GM21717 (cell line): ENCODE measurements at regions not wholly inside any gene's neighbourhood (a gene's known extent, or its start where the extent isn't known, plus 50 kb on each side); places are given as distances from the start of the nearest gene placed in this dataset.

Experiments
- ATAC-seq: cut with Tn5 transposase; IDR thresholded peaks from one replicate; pipeline ENCODE4 v1.9.1; 2021; ENCODE audit warnings: mild to moderate bottlenecking, moderate library complexity; ENCODE audit not compliant: unreplicated experiment

DNA sequence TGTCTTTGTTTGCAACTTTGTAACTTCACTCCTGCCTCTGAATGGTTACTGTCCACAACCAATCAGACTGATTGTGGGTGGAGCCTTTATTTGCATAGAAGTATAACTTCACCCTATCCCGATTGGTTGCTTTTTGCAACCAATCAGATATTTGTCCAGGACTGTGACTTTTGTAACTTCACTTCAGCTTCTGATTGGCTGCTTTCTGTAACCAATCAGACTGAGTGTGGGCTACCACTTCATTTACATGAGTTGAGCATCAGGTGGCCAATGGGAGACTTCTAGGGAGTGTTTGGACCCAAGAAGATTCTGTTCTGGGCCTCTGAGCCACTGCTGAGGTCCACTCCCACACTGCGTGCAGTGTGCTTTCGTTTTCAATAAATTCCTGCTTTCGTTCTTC is 1810.7 kb upstream of the CDH6 start:
- no peak for ATAC-seq

- no peak for ATAC-seq
These were observed 1813.5 kb upstream of the CDH6 start for GRCh38 chr5:29380029-29380428.

- ATAC-seq: no peak
These were observed 1813.9 kb upstream of the CDH6 start for GRCh38 chr5:29379619-29380018.

DNA sequence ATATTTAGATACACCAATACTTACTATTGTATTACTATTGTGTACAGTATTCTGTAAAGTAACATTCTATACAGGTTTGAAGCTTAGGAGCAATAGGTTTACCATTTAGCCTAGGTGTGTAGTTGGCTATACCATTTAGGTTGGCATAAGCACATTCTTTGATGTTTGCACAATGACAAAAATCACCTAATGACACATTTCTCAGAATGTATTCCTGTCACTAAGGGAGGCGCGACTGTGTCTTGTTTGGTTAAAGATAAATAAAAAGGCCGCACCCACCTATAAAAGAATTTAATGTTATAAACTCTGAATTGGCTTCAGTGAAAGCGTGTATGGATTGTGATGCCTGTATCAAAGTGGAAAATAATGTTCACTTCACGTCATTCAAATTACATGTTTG is 1815.4 kb upstream of the CDH6 start:
- ATAC-seq: no peak

DNA sequence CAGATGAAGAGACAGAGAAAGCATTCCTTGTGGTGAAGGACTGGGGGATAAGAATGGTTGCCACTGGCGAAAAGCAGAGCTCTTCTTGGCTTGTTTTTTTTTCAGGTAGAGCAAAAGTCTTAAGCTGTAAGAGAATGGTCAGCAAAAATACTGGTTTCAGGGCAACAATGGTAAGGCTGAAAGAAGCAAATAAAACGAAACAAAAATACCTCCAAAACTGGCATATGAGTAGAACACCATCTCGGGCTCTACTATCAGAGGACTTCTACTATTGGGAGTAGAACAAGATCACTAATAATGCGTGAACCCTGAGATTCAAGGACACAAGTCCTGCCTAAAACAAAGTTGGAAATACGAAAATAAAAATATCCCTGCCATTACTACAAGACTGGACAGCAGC is 1823.2 kb upstream of the CDH6 start:
- ATAC-seq: no peak

GRCh38 chr5:29367176-29367833 is 1826.2 kb upstream of the CDH6 start:
- ATAC-seq: no peak

- ATAC-seq: no peak
These were observed 1842.3 kb upstream of the CDH6 start for GRCh38 chr5:29351170-29351569.

GRCh38 chr5:29337030-29337429 is 1856.5 kb upstream of the CDH6 start:
- ATAC-seq: no peak

DNA sequence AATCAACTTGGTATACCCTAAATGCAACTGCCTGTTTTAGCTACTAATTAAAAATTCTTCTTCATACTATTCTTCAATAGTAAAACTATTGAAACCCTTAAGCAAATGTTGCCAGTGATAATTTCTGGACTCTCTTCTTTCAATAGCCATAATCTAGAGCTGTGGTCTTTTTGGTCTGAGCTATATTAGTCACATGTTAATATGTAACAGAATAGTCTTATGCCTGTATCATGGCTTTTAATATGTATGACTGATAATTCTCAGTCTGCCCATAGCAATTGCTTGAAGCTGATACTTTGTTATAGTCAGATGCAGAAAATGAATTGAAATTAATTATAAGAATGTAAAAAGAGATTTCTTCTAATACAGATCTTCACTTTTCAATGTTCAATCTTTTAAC is 1871.9 kb upstream of the CDH6 start:
- no peak for ATAC-seq

- ATAC-seq: no peak
These were observed 1884.1 kb upstream of the CDH6 start for GRCh38 chr5:29309359-29309758.

DNA sequence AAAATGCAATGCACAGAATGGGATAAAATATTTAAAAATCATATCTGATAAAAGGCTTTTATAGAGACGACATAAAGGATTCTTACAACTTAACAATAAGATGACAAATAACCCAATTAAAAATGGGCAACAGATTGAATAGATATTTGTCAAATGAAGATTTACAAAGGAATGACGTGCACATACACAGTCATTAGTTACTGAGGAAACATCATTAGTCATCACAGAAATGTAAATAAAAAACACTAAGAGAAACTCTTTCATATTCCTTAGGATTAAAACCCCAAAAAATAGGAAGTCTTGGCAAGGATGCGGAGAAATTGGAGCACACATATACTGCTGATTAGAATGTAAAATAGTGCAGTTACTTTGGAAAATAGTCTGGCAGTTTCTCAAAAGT is 1886.0 kb upstream of the CDH6 start:
- ATAC-seq: no peak

DNA sequence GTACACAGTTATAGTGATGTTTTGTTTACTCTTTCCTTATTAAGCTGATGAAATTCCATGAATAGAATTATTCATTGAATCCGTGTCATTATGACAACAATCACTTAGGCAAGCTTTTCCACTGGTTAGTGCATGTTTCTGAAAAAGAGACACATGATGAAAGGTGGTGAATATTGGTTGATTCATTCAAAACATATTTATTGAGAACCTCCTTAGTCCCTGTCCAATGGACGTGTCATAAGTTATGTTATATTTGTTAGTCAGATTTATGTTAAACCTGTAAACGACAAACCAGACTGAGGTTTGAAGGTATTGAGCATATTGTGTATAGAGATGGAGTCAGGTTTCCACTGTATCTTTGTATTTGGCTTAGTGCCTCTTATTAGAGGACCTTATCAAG is 1888.9 kb upstream of the CDH6 start:
- ATAC-seq: no peak

GRCh38 chr5:29296548-29296947 is 1896.9 kb upstream of the CDH6 start:
- ATAC-seq: no peak

GRCh38 chr5:29277642-29278041 is 1915.8 kb upstream of the CDH6 start:
- ATAC-seq: no peak

DNA sequence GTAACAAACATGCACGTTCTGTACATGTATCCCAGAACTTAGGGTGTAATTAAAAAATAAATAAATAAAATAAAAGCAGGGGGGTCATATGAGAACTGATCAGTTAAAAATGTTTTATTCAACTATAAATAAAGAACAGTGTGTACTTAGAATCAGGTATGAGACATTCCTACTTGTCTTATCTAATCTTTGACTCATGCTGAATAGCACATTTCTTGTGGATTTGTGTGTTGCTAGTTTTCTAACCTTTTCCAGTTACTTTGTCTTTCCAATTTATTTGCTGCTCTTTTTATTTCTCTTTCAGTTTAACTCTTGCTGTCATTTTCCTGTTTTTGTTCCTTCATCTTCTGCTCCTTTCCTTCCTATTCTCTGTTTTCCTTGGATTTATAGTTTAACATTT is 1917.1 kb upstream of the CDH6 start:
- no peak for ATAC-seq

- ATAC-seq: no peak
These were observed 1929.6 kb upstream of the CDH6 start for GRCh38 chr5:29263915-29264351.

GRCh38 chr5:29262339-29263123 is 1931.0 kb upstream of the CDH6 start:
- ATAC-seq: no peak

- ATAC-seq: no peak
These were observed 1932.3 kb upstream of the CDH6 start for GRCh38 chr5:29261213-29261612.

GRCh38 chr5:29252390-29252789 is 1941.1 kb upstream of the CDH6 start:
- ATAC-seq: no peak

GRCh38 chr5:29247346-29248028 is 1946.0 kb upstream of the CDH6 start:
- no peak for ATAC-seq

DNA sequence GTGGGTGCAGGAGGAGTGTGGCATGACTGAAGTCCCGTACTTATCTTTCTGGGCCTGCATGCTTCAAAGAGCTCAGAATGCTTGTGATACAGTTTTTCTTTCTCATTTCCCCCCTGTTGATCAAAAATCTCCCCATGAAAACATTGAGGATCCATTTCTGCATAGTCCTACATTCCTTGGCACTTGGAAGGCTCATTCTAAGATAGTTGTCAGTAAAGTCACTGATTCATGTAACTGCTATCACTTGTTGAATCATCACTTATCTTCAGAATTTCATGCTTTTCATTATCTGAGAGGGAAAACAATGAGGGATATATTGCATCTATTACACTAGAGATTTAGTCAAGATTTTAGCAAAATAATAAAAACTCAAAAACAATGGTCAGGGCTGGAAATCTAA is 1953.1 kb upstream of the CDH6 start:
- ATAC-seq: no peak

- ATAC-seq: no peak
These were observed 1953.9 kb upstream of the CDH6 start for GRCh38 chr5:29239606-29240005.
